NCI-H1417 (cell line): ENCODE measurements at regions not wholly inside any gene's neighbourhood (a gene's known extent, or its start where the extent isn't known, plus 50 kb on each side); places are given as distances from the start of the nearest gene placed in this dataset.

ENCODE experiments used
- DNase-seq, 3 experiments: peaks; one replicate each; lab custom pipeline; 2025; lab: John Stamatoyannopoulos, UW

- DNase-seq, result no peak
These were observed 411.5 kb upstream of the DDI1 start for GRCh38 chr11:103624708-103625623.

GRCh38 chr11:103625624-103625965, 410.8 kb upstream of the DDI1 start:
- DNase-seq, result no peak

GRCh38 chr11:103628121-103628520, 408.3 kb upstream of the DDI1 start:
- no peak for DNase-seq

- DNase-seq, result no peak
These were observed 404.6 kb upstream of the DDI1 start for GRCh38 chr11:103631841-103632240.

- DNase-seq, result peak in 1 of 3 experiments; percentile 37
These were observed 403.2 kb upstream of the DDI1 start for GRCh38 chr11:103633068-103633788.

GRCh38 chr11:103633819-103634590, 402.4 kb upstream of the DDI1 start:
- DNase-seq, result no peak

DNA sequence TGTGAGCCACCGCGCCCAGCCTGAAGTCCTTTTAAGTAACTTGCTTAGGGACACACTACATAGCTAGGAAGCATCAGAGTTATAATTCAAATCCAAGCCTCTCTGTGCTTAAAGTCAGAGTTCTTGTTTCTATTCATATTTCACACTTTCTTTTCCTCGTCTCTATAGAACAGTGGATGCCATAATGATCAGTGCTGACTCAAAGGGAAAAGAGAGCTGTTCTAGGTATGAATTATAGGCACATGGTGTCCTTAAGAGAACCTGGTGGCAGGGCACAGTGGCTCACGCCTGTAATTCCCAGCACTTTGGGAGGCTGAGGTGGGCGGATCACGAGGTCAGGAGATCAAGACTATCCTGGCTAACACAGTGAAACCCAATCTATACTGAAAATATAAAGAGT, 400.2 kb upstream of the DDI1 start:
- no peak for DNase-seq

GRCh38 chr11:103637295-103637694, 399.1 kb upstream of the DDI1 start:
- DNase-seq, result no peak

GRCh38 chr11:103637831-103638230, 398.6 kb upstream of the DDI1 start:
- DNase-seq, result no peak

DNA sequence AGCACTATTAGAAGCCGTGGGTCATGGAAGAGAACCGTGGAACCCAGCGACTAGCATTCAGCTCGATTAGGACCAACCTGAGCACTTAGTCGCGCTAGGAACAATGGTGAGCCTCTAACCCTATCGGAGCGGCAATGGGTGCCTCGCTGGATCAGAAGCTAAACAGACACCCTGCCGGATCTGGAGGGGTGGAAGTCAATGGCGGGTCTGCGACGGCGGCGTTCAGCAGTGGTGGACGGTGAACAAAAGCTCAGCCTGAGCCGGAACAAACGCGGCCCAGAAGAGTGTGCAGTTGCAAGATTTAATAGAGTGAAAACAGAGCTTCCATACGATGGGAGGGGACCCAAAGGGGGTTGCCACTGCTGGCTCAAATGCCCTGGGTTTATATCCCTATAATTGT, 391.8 kb upstream of the DDI1 start:
- DNase-seq, result no peak

- DNase-seq, result no peak
These were observed 388.4 kb upstream of the DDI1 start for GRCh38 chr11:103648054-103648453.

DNA sequence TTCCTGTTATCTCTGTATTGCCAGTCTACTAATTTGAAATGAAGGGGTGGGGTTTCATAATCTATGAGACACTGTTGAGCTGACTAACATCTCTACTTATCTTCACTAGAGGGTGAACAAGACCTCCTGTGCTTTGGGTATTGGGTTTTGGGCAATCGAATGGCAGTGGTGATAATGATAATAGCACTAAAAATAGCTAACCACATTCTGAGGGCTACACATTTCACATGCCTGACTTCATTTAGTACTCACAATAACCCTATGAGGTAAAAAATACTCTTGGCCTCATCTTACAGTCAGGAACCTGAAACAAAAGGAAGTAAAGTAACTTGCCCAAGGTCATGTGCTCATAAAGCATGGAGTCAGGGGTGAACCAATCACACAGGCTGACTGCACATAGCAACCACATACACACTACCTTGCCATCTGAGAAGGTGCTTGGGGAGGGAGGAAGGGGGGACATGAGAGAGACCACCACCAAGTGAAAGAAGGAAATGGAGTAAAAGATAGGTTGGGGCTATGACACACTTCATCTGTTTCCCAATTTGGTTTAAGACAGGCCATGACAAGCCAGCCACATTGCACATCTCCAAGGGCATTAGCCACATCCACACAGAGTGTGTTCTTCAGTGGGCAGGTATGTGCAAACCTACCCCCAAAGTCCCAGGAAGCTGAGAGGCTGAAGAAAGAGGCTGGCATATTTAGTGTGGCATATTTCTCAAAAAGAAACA, 387.6 kb upstream of the DDI1 start:
- no peak for DNase-seq

DNA sequence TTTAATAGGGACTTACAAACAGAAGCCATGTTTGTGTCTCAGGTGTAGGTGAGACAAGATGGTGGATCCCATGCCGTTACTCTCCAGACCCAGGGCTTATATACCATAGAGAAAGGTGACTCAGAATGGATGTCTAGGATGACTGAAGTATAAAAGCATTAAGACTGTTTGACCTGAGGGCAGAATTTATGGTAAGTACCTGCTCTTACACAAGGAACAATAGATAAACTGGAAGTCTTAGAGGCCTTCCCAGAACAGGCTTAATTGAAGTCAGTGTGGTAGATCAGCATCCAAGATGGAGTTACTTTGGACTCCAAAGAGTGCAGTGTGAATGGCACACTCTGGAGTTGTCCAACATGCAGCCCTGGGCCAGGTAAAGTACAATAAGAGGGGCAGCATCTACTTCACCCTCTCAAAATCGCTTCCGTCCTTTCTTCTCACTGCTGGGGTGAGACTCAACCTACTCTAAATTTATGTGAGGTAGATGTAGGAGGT, 387.0 kb upstream of the DDI1 start:
- DNase-seq, result no peak

GRCh38 chr11:103650330-103650729, 386.1 kb upstream of the DDI1 start:
- no peak for DNase-seq

- no peak for DNase-seq
These were observed 385.0 kb upstream of the DDI1 start for GRCh38 chr11:103651341-103651998.

DNA sequence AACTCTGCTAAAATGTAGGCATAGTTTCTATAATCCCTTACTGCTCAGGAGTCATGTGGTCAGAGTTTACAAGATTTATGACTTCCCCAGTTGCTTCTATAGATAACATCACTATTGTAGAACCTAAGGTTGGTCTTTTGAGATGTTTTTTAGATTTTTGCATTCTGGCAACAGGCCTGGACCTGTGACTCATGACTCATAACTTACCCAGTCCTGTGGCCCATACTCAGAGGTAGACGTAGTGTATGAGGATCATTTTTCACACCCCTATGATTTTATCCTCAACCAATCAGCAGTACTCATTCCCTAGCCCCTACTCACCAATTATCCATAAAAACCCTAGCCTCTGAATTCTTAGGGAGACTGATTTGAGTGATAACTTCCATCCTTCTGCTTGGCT, 384.4 kb upstream of the DDI1 start:
- no peak for DNase-seq

GRCh38 chr11:103656382-103656781, 380.1 kb upstream of the DDI1 start:
- DNase-seq, result no peak

- DNase-seq, result peak in 2 of 3 experiments; percentile 20 to 60
These were observed 377.2 kb upstream of the DDI1 start for GRCh38 chr11:103659206-103659618.

- DNase-seq, result no peak
These were observed 376.7 kb upstream of the DDI1 start for GRCh38 chr11:103659743-103660142.

GRCh38 chr11:103661185-103661584, 375.3 kb upstream of the DDI1 start:
- DNase-seq, result no peak

- no peak for DNase-seq
These were observed 374.4 kb upstream of the DDI1 start for GRCh38 chr11:103661991-103662390.
